NCI-H345 (cell line): ENCODE measurements at regions not wholly inside any gene's neighbourhood (a gene's known extent, or its start where the extent isn't known, plus 50 kb on each side); places are given as distances from the start of the nearest gene placed in this dataset.

Source experiments
- DNase-seq: peaks from one replicate; lab custom pipeline; 2025; lab: John Stamatoyannopoulos, UW

DNA sequence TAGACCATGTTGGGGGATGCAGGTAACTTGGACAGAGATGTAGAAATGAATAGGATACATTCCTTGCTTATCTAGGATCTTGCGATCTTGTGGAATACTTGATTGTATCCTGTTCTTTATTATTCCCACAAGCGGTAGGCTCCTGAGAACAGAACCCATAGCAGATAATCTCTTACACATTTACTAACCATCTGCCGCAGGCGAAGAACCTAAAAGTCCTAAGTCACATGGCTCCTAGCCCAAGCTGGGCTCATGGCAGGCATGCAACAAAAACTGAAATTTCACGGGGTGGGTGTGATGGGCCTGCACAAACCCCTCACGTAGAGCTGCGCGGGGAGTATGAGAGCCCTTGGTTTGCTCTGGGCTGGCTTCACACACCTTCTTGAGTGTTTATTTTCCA lies 177.4 kb upstream of the NECTIN1 start:
- no peak for DNase-seq

DNA sequence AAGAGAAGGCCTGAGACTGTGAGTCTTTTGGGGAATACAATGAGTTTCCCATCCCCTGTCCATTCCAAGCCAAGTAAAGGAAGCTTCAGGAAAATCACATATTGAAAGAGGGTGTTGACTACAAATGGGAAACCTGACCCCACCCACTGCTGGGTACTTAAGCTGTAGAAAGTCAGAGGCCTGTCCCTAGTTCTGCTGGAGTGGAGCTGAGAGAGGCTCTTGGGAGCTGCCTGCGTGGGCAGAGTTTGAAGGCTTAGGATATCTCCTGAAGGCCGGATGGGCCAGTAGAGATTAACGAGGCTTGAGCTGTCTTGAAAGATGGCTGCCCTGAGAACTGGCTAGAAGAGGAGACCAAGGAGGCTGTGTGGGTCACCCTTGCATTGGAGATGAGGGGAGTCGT lies 176.2 kb upstream of the NECTIN1 start:
- no peak for DNase-seq

DNA sequence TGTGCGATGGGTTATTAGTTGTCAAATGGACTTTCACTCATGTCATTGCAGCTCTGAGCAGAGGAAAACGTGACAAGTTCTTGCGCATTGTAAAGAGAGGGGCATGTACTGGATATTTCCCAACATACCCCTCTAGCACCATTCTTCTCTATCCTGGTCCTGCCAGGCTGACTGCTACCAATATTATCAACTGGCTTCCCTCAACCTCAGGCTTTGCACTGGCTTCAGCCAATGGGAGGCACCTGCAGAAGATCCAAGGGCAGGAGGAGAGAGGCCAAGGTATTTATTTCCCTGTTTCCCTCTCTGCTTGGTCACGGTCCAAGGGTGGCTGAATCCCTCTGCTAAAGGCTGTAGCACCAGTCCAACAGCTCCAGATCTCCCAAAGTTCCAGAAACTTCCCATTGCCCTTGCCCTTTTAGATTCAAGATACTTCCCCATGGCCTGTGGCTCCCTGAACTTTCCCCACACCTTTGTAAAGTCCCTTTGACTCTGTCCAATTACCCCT lies 175.6 kb upstream of the NECTIN1 start:
- no peak for DNase-seq

DNA sequence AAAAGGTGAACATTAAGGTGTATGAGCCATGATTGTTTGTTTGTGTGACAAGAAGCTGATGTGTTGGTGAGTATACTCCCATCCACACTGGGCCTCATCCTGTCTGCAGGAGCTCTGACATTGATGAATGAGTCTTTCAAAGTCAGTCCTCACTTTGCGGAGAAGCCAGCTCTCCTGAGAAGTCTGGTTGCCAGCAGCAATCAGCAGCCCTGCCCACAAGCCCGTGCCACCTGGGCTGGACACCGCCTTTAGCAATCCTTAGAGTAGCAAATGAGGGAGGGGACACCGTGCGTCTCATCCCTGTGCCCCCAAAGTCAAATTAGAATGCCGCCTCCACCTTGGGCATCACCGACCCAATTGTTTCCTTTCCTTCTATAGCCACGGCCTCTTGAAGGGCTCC lies 174.8 kb upstream of the NECTIN1 start:
- no peak for DNase-seq

DNA sequence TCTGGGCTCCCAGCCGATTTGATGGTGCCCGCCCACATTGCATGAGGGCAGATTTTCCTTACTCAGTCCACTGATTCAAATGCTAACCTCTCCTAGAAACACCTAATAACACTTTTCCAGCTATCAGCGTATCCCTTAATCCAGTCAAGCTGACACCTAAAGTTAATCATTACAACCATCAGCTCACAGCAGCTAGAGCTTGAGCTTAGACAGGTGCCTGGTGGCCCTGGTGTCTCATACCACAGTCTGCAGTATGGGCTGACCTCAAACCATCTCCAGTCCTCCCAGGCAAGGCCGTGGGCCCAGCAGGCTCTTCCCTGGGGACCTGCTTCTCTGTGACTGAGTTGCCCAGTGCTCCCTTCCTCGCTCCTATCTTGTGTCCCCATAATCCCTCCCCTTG lies 174.4 kb upstream of the NECTIN1 start:
- no peak for DNase-seq

DNA sequence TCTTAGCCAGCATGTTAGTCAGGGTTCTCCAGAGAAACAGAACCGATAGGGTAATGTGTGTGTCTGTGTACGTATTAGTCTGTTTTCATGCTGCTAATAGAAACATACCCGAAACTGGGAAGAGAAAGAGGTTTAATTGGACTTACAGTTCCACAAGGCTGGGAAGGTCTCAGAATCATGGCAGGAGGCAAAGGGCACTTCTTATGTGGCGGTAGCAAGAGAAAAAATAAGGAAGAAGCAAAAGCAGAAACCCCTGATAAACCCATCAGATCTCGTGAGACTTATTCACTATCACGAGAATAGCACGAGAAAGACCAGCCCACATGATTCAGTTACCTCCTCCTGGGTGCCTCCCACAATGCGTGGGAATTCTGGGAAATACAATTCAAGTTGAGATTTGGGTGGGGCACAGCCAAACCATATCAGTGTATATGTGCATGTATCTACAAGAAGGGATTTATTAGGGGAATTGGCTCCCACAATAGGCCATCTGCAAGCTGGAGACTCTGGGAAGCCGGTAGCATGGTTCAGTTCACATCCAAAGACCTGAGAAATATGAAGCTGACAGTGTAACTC lies 173.7 kb upstream of the NECTIN1 start:
- DNase-seq, result peak; percentile 18

DNA sequence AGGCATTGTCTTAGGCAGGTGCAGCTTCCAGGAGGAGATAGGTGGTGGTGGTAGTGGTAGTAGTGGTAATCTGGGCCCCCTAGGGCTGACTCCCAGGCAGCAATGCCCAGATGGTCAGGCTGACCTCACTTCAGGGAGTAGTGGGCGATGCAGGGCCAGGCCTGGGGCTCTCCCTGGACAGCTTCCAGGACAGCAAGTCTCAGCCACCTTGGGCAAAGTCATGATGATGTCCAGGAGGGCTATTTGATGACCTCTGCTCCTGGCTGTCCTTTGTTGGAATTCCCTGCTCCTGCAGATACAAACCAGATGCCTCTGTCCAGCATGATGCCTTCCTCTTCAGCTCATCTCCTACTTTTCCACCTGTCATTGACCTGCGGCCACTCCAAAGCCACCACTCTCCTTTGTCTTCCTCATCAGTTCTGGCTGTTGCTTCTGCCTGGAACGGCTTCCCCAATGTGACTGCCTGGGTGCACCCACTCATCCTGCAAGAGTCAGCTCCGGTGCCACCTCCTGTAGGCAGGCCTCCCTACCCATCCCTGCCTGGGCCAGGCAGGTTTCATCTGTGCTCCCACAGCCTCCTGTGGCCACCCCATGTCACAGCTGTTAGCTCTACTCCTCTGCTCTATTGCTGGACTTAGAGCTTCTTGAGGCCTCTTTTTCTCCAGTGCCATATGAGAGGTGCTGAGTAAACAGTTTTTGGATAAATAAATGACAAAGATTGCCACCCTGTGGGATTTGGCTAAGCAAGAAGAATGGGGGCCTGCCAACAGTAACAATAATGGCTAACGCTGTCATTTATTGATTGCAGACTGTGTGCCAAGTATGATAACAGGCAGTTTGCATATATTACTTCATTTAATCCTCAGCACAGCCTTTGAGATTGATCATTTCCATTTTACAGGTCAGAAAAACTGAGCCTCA lies 172.9 kb upstream of the NECTIN1 start:
- DNase-seq, result peak; percentile 10

DNA sequence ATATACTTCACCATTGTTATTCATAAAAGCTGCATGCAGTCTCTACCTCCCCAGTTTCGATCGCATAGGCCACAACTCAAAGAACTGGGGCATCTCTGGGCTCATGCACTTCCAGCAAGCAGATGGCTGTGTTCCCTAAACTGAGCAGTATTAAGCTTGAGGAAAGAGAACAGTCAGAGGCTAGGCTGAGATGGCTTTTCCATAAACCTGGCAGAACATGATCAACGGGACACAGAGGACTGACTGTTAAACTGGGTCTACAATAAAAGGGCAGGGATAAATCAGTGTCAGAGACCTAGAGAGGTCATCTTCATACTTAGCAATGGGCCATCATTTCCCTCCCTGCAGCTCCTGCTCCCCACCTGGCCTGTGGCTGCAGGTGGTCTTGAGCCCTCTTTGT lies 171.0 kb upstream of the NECTIN1 start:
- no peak for DNase-seq

DNA sequence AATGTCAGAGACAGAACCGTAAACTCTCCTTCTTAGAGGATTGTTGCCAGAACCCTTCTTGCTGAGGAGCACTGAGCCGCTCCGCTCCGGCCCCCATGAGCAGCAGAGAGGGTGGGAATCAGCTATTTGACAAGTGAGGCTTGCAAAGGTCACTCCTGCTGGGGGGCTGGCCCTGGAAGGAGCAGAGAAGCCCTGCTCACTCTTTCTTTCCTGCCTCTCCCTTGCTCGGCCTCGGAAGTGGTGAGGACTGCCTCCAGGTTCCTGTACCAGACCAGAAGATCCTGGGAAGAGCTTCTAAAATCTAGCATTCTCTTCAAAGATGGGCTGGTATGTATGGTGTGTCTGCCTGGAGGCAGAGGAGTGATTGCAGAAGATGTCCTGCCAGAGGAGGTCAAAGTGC lies 168.6 kb upstream of the NECTIN1 start:
- DNase-seq, result no peak

DNA sequence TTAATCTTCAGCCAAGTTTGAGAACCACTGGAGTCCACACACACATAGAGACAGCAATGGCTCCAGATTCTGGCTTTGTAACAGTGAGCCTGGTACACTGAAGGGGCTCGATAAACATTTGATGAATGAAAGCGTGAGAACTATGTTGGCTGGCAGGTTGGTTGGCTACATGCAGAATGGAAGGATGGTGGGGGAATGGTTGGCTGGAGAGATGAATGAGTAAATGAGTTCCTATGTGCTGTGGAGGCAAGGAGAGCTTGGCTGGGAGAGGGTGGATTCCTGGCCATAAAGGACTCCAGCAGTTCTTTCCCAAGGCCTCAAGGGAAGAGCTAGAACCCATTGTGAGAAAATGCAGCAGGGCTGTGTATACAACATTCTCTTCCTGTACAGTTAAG lies 168.0 kb upstream of the NECTIN1 start:
- no peak for DNase-seq

DNA sequence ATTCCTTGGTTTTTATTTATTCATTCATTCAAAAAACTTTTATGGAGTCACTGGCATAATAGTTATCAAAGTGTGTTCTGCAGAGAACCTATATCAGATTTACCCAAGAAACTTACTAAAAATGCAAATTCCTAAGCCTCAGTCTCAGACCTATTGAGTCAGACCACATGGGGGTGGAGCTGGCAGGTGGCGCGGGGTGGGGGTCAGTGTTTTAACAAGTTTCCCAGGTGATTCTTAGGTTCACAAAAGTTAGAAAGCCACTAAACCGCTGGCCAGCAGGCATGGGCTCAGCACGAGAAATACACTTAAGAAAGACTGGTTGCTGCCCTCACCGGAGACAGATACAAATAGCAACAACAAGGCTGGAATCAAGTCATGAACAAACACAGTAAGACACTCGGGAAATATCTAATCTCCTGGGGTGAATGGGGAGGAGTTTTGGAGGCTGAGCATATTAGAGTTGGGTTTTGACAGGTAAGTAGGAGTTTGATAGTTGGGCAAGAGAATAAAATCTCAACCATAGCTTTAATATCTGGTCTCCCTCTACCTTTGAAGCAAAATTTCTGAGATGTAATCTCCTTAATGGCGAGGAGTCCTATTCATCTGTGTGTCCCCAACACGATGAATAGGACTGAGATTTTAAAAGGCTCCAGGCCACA lies 167.5 kb upstream of the NECTIN1 start:
- DNase-seq, result no peak

DNA sequence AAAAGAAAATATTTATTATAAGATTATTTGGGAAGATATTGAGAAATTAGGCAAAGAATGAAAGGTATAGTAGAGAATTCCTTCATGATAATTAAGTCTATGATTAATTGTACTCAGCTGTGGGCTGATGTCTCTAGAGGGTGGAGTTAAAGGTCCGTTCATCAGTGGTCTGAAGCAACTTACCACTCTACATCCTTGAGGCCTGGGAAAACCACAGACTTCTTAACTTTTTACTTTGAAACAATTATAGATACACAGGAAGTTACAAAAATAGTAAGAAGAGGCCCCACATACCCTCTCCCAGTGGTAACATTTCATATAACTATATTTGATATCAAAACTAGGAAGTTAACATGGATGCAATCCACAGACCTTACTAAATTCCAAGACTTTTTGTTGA lies 167.0 kb upstream of the NECTIN1 start:
- no peak for DNase-seq

DNA sequence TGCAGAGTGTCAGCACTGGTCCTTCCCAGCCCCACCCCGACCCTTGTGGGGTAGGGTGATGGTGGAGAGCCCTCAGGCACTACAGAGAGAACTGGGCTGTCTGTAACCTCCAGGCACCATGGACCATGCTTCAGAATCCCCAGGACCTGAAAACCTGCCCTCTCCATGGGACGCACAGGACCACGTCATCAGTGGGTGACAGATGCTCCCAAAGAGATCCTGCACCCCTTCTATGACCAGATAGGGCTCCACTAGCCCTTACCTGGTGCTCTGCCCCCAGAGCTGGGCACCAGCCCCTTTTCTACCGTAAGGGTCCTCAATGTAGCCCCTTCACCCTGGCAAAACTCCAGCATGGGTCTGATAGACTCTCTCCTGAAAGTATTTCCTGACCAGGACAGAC lies 165.9 kb upstream of the NECTIN1 start:
- DNase-seq, result no peak

DNA sequence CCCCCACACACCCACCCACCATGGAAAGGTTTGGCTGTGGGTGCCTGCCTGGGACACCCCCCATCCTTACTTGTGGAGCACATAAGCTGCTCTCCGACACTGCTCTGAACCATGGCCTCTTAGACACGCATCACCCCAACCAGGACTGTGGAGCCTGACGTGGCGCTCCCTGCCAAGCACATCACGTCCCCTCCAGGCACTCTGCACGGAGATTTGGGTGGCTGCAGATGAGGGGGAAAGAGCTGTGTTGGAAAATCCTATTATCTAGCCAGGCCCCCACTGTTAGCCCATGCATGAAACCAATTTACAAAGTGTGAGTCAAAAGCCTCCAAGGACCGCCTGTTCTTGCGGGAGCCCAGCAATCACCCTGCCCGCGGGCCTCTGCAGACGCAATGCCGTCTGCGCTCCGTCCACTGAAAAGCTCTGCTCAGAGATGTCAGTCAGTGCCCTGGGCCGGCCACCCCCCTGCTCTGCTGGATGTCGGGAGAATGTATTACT lies 163.4 kb upstream of the NECTIN1 start:
- DNase-seq, result no peak

DNA sequence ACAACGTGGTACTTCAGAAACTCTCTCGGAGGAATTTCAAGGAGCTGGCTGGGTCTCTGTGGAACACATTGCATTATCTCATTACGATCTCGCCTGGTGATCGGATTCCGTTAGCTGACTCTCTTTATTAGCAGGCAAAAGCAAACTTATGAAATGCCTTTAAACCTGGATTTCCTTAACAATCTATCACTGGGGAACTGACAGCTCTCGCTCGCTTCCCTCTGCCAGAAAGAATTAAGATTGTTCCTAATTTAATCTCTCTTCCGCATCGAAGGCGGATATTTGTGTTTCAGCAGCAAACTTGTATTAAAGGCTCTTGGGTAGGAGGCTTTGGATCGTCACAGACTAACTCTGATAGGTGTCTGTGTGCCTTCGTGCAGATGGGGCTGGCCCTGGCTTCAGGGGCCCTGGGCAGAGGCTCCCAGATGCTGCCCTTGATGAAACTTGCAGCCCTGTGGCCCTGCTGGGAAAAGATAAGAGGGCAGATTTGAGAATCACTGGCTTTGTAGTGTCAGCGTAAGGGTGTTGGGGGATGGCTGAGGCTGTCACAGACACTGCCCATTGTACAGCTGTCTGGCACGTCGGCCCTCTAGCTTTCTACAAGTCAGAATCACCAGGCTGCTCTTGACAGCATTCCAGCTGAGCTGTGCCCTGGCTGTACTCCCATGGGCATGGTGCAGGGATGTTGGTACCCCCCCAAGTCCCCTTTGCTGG lies 162.2 kb upstream of the NECTIN1 start:
- DNase-seq, result no peak

DNA sequence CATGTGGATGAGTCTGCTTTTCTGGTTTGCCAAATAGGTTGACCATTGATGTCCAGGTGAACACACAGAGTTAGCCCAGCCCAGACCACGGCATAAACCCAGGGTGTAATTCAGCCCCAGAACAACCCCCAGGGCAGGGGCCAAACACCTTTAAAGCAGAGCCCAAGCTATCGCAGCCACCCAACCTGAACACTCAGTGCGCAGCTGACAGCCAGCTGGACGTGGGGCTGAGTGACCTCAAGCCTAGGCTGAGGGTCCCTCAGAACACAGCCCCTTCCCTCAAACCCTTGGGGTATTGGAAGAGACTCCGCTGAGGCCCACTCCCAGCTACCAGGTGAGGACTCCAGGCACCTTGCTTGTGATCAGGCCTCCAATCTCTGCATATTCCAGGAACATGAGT lies 161.5 kb upstream of the NECTIN1 start:
- DNase-seq, result no peak

DNA sequence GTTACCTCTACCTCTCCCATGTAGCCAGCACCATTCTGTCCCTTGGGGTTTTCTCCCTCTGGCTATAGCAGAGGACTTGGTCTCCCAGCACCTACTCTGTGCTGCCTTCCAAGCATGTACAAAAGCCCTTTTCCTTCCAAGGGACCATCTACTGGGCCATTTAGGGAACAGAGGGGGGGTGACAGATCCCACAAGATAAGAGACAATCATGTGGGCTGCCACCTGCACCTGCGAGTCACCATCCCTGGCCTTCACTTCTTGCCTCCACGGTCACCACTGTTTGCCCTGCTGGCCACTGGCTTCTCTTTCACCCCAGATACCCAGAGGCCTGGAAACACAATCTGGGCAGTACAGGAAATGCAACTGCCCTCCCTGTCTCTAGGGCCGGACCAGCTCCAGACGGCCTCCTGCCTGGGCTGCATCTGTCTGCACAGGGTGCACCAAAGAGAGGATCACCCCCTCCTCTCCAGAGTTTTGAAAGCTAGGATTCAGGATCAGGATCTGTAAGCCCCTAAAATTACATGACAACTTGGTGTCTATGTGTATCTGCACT lies 160.8 kb upstream of the NECTIN1 start:
- DNase-seq, result no peak

DNA sequence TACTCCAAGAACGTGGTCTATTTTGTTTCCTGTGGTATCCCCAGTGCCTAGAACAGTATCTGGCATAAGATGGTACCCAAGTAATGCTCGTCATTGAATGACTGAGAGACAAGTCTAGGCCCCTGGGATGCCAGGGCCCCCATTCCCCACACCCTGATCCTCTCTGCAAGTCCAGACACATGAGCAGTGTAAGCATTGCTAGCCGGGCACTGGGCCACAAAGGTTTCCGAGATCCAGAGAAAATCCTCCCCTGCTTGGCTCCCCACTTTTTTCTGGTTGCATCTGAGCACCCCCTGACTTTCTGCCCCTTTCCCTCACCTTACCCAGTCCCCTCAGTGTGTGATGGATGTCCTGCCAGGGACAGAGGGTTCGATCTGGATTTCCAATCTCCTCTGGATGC lies 160.1 kb upstream of the NECTIN1 start:
- no peak for DNase-seq

DNA sequence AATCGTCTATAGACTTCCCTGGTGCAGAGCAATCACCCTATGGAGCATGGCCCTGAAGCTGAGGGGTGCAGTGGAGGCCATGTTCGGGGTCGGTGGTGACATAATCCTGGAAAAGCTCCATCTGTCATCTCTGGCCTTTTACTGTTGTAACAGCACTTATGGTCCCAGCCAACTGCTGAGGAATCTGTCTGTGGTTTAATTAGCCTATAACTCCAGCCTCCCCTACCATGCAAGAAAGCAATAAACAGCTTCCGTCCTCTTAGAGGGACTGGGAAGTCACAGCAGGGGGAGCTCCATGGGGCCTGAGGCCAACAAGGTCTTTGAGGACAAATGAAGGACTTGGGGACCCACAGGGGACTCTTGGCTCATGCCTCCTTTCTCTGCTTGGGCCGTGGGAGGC lies 159.1 kb upstream of the NECTIN1 start:
- DNase-seq, result no peak

DNA sequence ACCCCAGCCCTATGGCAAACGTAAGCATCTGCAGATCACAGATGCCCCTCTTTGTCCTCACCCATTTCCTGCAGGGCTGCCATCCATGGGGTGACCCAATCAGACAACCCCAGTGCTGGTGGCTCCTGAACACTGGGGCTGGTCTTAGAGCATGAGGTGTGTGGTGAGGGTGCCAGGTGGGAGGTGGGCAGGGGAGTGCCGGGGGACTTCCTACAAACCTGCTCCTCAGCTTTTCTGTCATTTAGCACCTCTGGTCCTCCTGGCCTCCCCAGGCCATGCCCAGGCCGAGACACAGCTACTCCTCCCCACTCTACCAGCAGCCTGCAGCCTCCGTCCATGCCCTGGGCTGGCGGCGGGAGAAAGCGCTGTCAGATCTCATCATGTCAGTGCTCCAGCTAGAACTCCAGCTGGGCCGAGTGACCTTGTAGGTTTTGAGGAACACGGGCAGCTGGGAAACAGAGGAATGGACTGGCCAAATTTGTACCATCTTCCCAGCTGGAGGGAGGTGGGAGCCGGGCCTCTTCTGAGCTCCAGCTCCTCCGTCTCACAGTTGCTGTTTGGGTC lies 157.7 kb upstream of the NECTIN1 start:
- DNase-seq, result no peak

DNA sequence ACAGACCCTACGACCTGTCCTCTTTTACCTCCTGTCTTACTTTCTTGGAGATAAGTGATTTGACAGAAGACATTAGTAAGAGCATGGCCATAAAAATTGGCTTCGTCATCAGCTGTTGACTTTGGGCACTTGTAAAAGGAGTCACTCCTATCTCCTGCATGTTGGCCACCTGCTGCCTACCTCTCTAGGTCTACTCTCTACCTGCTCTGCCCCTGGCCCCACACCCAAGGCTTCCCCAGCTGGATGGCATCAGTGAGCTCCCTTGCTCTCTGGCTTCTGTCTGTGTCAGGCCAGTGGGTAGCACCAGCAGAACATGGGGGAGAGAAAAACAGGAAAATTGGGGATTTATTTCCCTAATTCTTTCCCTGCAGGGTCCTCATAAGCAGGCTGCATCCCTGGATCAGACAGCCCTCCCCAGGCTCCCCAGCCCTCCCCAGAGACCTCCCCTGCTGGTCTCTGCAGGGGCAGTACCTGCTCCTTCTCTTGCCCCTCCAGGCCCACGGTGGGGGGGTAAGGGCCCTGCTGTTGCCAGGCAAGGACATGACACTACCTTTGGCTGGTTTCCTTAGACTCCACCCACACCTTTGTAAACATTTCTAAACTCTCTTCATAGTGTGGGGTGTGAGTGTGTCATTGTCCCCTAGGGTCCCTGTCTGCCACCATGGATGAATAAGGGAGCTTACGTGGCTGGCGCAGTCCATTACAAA lies 157.0 kb upstream of the NECTIN1 start:
- DNase-seq, result peak; percentile 67
